IPS-18c (cell line): ENCODE measurements at regions not wholly inside any gene's neighbourhood (a gene's known extent, or its start where the extent isn't known, plus 50 kb on each side); places are given as distances from the start of the nearest gene placed in this dataset.
"Not testable (repeated sequence)": the region's sequence is repeated elsewhere in the genome, so short reads cannot be mapped to it uniquely, and the experiment has no call there.

Experiments
- H3K4me3 ChIP-seq: 2 replicates; pipeline ENCODE4 v1.7.0; 2013; ENCODE audit warnings: low read depth, mild to moderate bottlenecking, low read length, moderate library complexity; ENCODE audit not compliant: insufficient read depth
- H3K9me3 ChIP-seq: one replicate; pipeline ENCODE4 v1.6.1; 2013; ENCODE audit warnings: mild to moderate bottlenecking, low read length, moderate library complexity; ENCODE audit not compliant: control insufficient read depth, insufficient read depth

GRCh38 chr1:201630582-201630981, 91.7 kb downstream of the NAV1 start:
- Histone ChIP-seq H3K9me3 (no peaks in the 10 kb centered on the region), H3K4me3 (no peak overlapping the region)

DNA sequence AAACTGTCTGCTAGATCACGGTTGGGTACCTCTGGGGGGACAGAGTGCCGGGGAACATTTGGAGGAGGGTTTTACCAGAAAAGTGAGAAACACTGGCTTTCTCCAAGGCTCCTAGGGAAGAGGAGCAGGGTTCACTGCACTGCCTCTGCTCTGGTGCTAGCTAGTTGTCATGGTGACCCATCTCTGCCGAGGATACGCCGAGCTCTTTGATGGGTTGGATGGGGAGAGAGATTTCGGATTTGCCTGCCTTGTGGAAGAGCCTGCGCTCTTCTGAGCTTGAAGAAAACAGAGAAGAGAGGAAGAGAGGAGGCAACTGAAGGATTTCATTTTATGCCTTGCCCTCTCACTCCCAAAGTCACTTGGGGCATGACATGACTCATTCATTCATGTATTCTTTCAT, 92.1 kb downstream of the NAV1 start:
- no peaks in the 10 kb centered on the region for H3K9me3 ChIP-seq
- H3K4me3 ChIP-seq: no peak overlapping the region

GRCh38 chr1:201632364-201632952, 93.5 kb downstream of the NAV1 start:
- Histone ChIP-seq H3K9me3 (no peaks in the 10 kb centered on the region), H3K4me3 (no peak overlapping the region)

GRCh38 chr1:201633297-201633696, 94.4 kb downstream of the NAV1 start:
- Histone ChIP-seq H3K4me3 (no peak overlapping the region), H3K9me3 (no peaks in the 10 kb centered on the region)

- H3K4me3 ChIP-seq: no peak overlapping the region
- H3K9me3 ChIP-seq: no peaks in the 10 kb centered on the region
Measured at GRCh38 chr1:201633811-201634210, 94.9 kb downstream of the NAV1 start.

- Histone ChIP-seq H3K4me3 (no peak overlapping the region), H3K9me3 (no peaks in the 10 kb centered on the region)
Measured at GRCh38 chr1:201634261-201634660, 95.3 kb downstream of the NAV1 start.

GRCh38 chr1:201636097-201636496, 97.2 kb downstream of the NAV1 start:
- no peak overlapping the region for H3K4me3 ChIP-seq
- H3K9me3 ChIP-seq: no peaks in the 10 kb centered on the region

GRCh38 chr1:201636510-201636971, 97.6 kb downstream of the NAV1 start:
- Histone ChIP-seq H3K9me3 (no peaks in the 10 kb centered on the region), H3K4me3 (no peak overlapping the region)

DNA sequence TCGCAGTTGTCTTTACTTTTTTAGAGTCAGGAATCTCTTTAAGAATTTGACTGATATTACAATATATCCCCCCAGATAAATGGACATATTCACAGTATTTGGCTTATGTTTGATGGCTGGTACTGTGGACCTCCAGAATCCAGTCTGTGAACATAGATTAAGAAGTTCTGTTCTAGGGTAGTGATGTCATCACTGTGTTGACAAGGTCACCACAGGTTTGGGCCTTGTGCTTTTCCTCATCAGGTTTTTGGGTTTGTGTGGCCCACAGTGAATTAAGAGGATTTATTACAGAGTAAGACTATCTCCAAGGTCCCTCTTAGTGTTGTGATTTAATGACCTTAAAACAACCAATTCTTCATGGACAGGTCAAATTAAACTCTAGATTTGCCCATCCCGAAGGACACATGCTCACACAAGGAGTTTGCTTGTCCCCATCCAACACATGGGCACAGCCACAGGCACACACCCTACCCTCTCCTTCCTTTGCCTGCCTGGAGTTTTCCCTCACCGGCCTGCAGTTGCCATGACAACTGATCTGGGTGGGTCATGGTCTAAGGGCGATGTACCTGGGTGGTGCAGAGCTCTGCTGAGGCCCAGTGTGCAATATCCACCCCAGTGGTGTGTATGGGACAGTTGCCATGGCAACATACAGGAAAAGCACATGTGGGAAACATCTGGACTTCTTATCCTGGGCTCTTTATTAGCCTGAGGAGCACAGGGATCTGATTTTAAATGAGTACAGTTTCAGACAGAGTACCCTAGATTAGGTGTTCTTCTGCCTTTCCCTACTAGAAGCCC, 98.6 kb downstream of the NAV1 start:
- Histone ChIP-seq H3K4me3 (no peak overlapping the region), H3K9me3 (no peaks in the 10 kb centered on the region)

DNA sequence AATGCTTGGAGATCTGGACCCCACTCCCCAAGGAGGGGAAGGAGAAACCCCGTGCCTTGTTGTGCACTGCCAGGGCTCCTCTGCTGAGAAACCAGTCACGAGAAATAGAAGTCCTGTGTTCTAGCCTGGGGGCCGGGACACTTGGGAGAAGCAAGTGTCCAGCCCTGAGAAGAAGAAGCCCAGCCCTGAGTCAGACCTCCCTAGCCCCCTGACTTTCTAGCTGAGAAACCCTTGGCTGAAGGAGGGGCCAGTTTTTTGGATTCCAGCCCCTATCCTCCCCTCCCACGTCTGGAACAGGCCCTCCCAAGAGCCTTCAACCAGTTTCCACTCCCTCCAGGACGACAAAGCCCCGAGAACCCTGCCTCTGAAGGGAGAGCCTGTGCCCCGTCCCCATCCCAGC, 100.5 kb downstream of the NAV1 start:
- Histone ChIP-seq H3K9me3 (no peaks in the 10 kb centered on the region), H3K4me3 (no peak overlapping the region)

- H3K4me3 ChIP-seq: no peak overlapping the region
- no peaks in the 10 kb centered on the region for H3K9me3 ChIP-seq
Measured at GRCh38 chr1:201639826-201640225, 100.9 kb downstream of the NAV1 start.

GRCh38 chr1:201640624-201641023, 101.7 kb downstream of the NAV1 start:
- Histone ChIP-seq H3K9me3 (no peaks in the 10 kb centered on the region), H3K4me3 (no peak overlapping the region)

DNA sequence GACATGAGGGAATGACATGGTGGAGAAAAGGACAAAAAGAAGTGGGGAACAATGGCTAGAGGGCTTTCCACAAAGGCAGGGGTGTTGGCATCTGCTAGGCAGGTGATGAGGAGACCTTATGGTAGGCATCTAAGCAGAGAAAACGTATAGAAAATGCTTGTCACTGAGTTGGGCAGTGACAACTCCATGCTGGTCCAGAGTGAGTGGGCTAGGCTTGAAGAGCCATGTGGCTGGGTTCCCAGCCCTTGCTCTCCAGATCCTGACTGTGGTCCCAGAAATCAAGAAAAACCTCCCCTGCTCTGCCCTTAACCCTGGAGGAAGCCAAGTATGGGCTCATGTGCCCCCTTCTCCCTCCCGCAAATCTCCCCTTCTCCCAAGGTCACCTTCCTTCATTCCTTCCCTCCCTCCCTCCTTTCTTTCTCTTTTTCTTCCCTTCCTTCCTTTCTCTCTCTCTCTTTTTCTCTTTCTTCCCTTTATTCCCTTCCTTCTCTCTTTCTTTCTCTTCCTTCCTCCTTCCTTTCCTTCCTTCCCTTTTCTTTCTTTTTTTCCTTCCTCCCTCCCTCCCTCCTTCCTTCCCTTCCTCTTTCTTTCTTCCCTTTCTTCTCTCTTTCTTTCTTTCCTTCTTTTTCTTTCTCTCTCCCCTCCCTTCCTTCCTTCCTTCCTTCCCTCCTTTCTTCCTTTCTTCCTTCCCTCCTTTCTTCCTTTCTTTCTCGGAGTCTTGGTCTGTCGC, 102.8 kb downstream of the NAV1 start:
- Histone ChIP-seq H3K4me3 (no peak overlapping the region), H3K9me3 (no peaks in the 10 kb centered on the region)

GRCh38 chr1:201643835-201644104, 104.8 kb downstream of the NAV1 start:
- Histone ChIP-seq H3K4me3 (no peak overlapping the region), H3K9me3 (no peaks in the 10 kb centered on the region)

DNA sequence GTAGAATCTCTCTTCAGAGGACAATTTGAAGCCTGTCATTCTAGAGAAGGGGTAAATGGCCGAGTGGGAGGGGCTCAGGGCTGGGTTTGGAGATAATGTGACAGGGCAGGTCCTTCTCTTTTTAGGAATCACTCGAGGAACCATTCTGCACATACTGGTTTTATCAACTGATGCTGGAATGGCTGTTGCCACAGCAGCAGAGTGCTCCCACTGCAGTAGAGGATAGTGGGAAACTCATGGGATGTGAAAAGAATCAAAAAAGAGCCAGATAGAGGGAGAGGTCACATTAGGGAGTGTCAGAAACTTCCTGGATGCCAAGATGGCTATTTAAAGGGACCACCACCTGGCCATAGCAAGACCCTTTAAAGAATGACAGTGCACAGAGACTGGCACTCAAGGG, 105.3 kb downstream of the NAV1 start:
- Histone ChIP-seq H3K9me3 (no peaks in the 10 kb centered on the region), H3K4me3 (no peak overlapping the region)

GRCh38 chr1:201645000-201645399, 106.1 kb downstream of the NAV1 start:
- not testable (repeated sequence) for H3K4me3 ChIP-seq, H3K9me3 ChIP-seq

DNA sequence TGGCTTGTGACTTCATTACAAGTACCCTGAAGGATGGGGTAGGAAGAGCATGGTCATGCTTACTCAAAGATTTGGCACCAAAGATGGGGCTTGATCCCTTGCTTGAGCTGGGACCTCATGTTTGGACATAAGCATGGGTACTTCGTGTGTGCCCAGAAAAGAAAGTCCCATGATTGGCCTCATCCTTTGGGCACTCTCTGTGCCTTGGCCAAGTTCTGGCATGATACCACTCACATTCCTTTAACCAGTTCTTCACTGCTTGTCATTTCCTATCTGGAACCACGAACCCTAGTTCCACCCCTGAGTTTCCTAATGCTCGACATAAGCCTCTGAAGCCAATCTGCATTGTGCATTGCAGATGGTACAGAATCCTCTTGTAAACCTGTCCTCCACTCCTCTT, 107.0 kb downstream of the NAV1 start:
- Histone ChIP-seq H3K9me3 (no peaks in the 10 kb centered on the region), H3K4me3 (no peak overlapping the region)

DNA sequence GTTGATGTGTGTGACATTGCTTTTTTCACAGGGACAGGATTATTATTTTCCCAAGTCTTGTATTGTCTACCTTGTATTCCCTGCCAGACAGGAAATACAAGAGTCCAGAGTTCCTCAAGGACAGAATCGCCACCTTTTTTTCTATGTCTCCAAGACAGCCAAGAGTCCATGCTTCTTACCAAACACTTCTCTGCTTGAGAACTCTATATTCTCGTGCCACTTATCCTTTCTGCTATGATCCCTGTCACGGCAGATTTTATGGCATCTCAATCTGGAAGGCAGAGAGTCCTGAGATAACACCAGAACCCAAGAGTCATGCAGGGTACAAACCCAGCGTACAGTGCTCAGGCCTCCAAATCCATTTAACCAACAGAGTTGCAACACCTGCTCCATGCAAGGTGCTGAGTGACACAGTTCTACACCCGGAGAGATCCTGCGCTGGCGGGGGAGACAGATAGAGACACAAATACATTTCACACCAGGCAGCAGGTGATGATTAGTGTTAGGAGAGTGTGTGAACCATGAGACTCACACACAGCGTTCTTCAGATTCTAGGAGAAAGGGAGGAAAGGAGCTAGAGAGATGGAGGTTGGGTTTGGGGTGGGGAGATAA, 107.6 kb downstream of the NAV1 start:
- Histone ChIP-seq H3K9me3 (no peaks in the 10 kb centered on the region), H3K4me3 (no peak overlapping the region)
